ENCODE measurements at regions not wholly inside any gene's neighbourhood (a gene's known extent, or its start where the extent isn't known, plus 50 kb on each side); places are given as distances from the start of the nearest gene placed in this dataset.

GRCh38 chr6:14031516-14031915 is 86.1 kb upstream of the CD83 start:
- no peak for DNase-seq

GRCh38 chr6:14035071-14035847 is 82.3 kb upstream of the CD83 start:
- no peak for DNase-seq

- no peak for DNase-seq
These were observed 81.7 kb upstream of the CD83 start for GRCh38 chr6:14035874-14036273.

GRCh38 chr6:14036911-14037310 is 80.7 kb upstream of the CD83 start:
- DNase-seq = no peak

- no peak for DNase-seq
These were observed 79.9 kb upstream of the CD83 start for GRCh38 chr6:14037402-14038277.

GRCh38 chr6:14038467-14039437 is 78.8 kb upstream of the CD83 start:
- no peak for DNase-seq

- DNase-seq = no peak
These were observed 77.5 kb upstream of the CD83 start for GRCh38 chr6:14040042-14040441.

GRCh38 chr6:14046476-14047068 is 71.0 kb upstream of the CD83 start:
- DNase-seq = peak; percentile 23

GRCh38 chr6:14047151-14047740 is 70.3 kb upstream of the CD83 start:
- DNase-seq = no peak

- DNase-seq = no peak
These were observed 68.7 kb upstream of the CD83 start for GRCh38 chr6:14048837-14049236.

- DNase-seq = no peak
These were observed 66.2 kb upstream of the CD83 start for GRCh38 chr6:14051355-14051754.

- no peak for DNase-seq
These were observed 63.8 kb upstream of the CD83 start for GRCh38 chr6:14053811-14054210.

GRCh38 chr6:14055541-14055940 is 62.0 kb upstream of the CD83 start:
- no peak for DNase-seq

- DNase-seq = no peak
These were observed 59.4 kb upstream of the CD83 start for GRCh38 chr6:14058029-14058695.

GRCh38 chr6:14058735-14059134 is 58.8 kb upstream of the CD83 start:
- no peak for DNase-seq

- DNase-seq = no peak
These were observed 57.7 kb upstream of the CD83 start for GRCh38 chr6:14059791-14060436.

- DNase-seq = no peak
These were observed 56.6 kb upstream of the CD83 start for GRCh38 chr6:14060971-14061370.

- DNase-seq = no peak
These were observed 55.9 kb upstream of the CD83 start for GRCh38 chr6:14061643-14062042.

GRCh38 chr6:14062345-14063029 is 55.1 kb upstream of the CD83 start:
- DNase-seq = no peak

GRCh38 chr6:14063756-14064155 is 53.8 kb upstream of the CD83 start:
- DNase-seq = no peak

Measured in central memory CD4-positive, alpha-beta T cell (primary cell).